Esophagus muscularis mucosa (tissue), 3 donors: ENCODE measurements at regions not wholly inside any gene's neighbourhood (a gene's known extent, or its start where the extent isn't known, plus 50 kb on each side); places are given as distances from the start of the nearest gene placed in this dataset.

ENCODE experiments used
- POLR2A ChIP-seq: fragments of 450-650 bp; IDR thresholded peaks from one replicate; pipeline ENCODE4 v1.6.1; 2017; ENCODE audit warnings: antibody characterized with exemption, moderate library complexity, mild to moderate bottlenecking, low read depth
- TF ChIP-seq, protein P1 (sequence below), 3 experiments: fragments of 200-600 bp in 2 of 3; fragments of 450-650 bp in 1 of 3; sonication (generic) in 2 of 3; IDR thresholded peaks; one replicate each; pipeline ENCODE4 v1.5.1; 2017 to 2019; ENCODE audit warnings: antibody characterized with exemption in 3 of 3, mild to moderate bottlenecking in 2 of 3, moderate library complexity in 1 of 3

- TF ChIP-seq, protein P1, sequence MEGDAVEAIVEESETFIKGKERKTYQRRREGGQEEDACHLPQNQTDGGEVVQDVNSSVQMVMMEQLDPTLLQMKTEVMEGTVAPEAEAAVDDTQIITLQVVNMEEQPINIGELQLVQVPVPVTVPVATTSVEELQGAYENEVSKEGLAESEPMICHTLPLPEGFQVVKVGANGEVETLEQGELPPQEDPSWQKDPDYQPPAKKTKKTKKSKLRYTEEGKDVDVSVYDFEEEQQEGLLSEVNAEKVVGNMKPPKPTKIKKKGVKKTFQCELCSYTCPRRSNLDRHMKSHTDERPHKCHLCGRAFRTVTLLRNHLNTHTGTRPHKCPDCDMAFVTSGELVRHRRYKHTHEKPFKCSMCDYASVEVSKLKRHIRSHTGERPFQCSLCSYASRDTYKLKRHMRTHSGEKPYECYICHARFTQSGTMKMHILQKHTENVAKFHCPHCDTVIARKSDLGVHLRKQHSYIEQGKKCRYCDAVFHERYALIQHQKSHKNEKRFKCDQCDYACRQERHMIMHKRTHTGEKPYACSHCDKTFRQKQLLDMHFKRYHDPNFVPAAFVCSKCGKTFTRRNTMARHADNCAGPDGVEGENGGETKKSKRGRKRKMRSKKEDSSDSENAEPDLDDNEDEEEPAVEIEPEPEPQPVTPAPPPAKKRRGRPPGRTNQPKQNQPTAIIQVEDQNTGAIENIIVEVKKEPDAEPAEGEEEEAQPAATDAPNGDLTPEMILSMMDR (IDR thresholded peaks at IDR 0.05) = no peak
- no peak for TF ChIP-seq POLR2A
Observed at GRCh38 chr16:26688105-26688504, 378.6 kb upstream of the C16orf82 start.
